ENCODE measurements at regions not wholly inside any gene's neighbourhood (a gene's known extent, or its start where the extent isn't known, plus 50 kb on each side); places are given as distances from the start of the nearest gene placed in this dataset.
"Not testable (repeated sequence)": the region's sequence is repeated elsewhere in the genome, so short reads cannot be mapped to it uniquely, and the experiment has no call there.

DNA sequence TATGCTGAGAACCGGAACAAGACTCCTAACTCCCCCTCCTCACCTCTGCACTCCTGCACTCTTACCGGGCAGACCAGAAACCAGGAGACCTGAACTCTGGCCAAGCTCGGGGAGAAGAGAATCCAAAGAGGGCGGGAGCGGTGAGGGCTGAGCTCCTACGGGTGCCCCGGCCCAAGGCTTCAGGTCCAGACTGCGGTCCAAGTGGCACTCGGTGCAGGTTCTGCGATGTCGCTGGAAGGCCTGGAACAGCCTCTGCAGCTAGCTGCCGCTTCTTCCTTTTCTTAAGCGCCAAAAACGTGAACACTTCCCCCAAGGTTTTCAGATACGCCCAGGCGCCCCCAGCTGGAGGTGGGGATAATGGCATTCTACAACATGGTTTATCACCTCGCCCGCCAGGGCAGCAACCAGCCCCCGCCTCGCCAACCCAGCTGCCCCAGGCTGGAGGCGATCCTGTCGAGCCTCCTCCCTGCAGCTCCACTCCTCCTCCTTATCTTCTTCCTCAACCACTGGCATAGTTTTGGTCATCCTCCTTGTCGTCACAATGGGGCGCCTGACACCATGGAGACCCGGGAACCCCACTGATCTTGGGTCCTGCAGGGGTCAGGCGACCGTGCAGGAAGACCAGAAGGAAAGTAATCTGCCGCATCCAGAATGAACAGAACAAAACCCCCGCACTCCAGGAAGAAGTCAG is 1735.9 kb downstream of the TP53TG3F start:
- in situ Hi-C loops (cut with HindIII; ENCODE audit: low sequenced_read_pairs) = no loop called here

DNA sequence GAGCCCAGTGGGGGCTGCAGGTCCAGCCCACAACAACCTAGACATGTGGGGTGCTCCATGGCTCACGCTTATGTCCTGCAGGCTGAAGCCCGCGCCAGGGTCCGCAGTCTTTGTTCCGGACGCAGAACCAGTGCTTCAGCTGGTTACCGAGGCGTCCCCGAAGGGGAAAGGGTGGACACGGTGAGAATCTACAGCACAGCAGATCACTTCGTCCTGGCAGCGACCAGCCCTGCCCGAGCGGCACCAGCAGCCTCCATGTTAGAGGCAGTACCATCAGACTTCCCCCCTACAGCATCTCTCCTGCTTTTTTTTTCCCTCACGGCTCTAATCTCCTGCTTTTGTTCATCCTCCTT is 1736.4 kb downstream of the TP53TG3F start:
- in situ Hi-C loops (cut with HindIII; ENCODE audit: low sequenced_read_pairs) = no loop called here

DNA sequence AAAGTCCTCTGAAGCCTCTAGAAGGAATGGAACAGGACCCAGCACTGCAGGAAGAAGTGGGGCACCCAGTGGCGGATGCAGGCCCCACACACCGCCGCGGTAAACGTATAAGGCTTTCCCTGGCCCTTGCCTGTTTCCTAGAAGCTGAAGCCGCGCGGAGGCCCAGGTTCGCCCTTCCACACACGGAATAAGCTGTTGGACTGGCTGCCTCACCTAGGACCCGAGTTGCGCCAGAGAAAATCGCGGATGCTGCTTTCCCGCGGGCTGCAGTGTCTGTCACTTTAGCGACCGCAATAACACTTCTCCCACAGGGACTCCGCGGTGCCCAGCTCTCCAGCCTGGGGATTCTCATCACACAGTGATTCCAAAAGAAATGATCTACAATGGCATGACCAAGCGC is 1736.9 kb downstream of the TP53TG3F start:
- in situ Hi-C loops (cut with HindIII; ENCODE audit: low sequenced_read_pairs) = no loop called here

DNA sequence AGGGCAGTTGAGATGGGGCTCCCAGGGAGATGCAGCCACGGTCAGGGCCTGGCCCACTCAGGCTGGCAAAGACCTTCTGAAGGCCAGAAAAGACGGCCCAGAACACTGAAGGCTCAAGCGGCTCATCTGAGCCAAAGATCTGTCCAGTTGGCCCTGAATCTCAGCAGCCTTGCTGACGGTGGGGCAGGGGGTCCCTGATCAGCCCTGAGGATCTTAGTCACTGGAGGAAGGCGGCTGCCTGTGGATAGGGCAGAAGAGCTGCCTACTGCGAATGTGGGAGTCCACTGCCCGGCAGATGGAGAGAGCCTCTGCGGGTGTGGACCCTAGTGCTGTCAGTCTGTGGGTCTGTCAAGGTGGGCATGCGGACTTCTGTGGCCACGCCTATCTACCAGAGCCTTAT is 1738.2 kb downstream of the TP53TG3F start:
- in situ Hi-C loops (cut with HindIII; ENCODE audit: low sequenced_read_pairs) = no loop called here

DNA sequence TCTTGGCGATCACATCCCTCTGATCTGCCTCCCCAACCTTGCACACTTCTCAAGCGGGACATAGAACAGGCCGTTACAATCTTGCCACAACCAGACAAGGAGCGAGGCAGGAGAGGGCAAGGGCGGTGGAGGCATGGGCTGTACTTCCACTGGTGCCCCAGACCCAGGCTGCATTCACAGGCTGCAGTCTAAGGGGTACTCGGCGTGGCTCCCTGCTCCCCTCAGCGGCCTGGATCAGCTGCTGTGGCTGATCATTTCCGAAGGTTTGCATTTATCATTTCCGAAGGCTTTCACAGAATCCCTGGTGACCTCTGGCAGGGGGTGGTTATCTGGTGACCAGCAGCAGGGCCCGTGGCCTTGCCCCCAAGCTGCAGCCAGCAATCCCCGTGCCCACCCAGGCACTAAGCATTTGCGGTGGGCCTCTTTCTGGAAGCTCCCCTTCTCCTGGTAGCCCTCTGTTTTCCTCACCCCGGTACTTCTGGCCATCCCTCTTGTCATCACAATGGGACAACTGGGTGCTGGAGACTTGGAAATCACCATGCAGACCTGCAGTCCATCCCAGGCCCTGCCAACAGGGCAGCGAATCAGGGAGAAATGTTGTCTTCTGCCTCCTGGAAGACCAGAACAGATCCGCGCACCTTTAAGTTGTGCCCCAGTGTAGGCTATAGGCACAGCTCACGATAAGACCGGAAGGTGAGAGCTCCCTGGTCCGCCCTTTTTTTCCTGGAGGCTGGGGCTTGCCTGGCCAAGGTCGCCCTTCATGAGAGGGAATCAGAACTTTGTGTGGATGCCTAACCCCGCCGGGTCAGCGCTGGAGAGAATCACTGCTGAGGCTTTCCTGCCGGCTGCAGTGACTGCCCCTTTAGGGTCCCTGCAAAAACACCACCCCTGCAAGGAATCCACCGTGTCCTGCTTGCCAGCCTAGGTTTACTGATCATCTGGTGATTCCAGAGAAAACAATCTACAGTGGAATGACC is 1739.1 kb downstream of the TP53TG3F start:
- in situ Hi-C loops (cut with HindIII; ENCODE audit: low sequenced_read_pairs) = no loop called here

DNA sequence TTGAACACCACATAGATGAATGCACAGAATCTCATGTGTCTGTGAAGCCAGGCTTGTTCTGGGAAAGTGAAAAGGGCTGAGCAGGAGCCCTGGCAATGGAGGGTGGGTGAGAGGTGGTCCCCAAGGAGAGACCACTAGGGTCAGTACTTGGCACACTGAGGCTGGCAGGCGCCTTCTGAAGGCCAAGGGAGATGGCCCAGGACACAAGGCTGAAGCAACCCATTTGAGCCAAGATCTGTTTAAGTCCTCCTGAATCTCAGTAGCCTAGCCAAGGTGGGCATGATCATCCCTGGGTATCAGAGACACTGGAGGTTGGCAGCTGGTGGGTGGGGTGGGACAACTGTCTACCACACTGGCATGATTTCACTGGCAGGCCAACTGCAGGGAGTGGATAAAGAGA is 1741.2 kb downstream of the TP53TG3F start:
- in situ Hi-C loops (cut with HindIII; ENCODE audit: low sequenced_read_pairs) = no loop called here

DNA sequence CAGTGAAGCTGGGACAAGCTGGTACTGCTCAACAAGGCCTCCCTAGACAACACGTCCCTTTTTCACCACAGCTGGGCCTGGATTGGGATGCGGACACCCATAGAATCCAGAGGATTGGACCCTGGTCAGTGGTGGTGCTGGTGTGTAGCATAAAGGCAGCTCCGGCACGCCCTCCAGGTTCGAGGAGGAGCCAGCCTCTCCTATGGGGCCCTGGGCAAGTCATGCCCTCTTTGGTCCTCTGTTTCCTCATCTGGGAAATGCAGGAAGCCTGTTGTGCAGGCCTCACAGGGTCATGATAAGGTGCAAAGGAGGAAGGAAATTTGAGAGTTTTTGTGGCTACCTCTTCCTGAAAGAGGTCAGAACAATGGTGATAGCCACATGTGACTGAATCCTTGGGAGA is 1741.7 kb downstream of the TP53TG3F start:
- in situ Hi-C loops (cut with HindIII; ENCODE audit: low sequenced_read_pairs) = no loop called here

DNA sequence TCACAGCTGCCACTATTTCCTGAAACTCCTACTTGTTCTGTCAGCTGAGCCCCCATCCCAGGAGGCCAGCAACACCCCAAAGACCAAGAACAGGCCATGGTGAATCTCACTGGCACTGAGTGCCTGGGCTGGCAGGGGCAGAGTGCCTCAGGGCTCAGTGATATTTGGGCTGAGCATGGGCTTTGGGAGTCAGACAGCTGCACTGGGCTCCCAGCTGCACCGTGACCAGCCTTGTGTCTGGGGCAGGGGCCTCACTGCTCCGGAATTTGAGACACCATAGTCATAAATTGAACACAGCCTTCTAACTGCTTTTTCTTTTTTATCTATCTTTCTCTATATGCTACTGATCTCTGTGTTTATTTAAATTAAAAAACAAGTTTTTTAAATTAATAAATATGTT is 1744.2 kb downstream of the TP53TG3F start:
- in situ Hi-C loops (cut with HindIII; ENCODE audit: low sequenced_read_pairs) = no loop called here

DNA sequence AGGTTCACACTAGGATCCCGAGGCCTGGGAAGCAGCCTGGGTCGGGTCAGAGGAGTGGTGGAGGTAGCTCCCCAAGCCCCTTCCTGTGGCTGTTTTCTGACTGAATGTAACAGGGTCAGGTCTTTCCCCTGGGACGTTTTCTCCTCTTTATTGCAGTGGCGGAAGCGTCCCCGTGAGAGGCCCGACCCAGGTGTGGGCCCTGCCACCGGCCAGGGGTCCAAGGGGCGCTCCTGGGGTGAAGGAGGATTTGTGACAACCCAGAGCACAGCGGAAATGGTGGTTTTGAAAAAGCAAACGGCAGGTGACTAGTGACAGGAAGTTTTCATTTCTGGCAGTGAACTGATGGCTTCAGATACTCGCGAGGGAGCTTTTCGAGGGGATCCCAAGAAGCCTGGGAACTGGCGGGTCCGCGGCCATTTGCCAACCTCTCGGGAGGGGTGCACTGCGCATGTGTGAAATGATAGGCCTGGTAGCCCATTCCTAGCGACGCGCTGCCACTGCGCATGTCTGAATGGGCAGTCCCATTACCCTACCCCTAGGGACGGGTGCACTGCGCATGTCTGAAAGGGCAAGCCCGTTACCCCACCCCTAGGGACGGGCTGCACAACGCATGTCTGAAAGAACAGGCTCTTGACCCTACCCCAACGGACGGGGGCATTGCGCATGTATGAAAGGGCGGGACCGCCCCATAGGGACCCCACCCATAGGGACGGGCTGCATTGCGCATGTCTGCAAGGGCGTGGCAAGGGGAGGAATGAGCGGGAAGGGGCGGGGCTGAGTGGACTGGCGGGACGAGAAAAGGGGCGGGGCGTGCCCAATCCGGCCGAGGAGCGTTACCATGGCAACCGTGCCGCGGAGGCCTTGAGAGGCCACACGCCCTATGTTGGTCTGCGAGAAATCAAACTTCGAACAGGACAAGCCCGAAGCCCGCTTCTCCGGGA is 1747.9 kb downstream of the TP53TG3F start:
- in situ Hi-C loops (cut with HindIII; ENCODE audit: low sequenced_read_pairs) = no loop called here

DNA sequence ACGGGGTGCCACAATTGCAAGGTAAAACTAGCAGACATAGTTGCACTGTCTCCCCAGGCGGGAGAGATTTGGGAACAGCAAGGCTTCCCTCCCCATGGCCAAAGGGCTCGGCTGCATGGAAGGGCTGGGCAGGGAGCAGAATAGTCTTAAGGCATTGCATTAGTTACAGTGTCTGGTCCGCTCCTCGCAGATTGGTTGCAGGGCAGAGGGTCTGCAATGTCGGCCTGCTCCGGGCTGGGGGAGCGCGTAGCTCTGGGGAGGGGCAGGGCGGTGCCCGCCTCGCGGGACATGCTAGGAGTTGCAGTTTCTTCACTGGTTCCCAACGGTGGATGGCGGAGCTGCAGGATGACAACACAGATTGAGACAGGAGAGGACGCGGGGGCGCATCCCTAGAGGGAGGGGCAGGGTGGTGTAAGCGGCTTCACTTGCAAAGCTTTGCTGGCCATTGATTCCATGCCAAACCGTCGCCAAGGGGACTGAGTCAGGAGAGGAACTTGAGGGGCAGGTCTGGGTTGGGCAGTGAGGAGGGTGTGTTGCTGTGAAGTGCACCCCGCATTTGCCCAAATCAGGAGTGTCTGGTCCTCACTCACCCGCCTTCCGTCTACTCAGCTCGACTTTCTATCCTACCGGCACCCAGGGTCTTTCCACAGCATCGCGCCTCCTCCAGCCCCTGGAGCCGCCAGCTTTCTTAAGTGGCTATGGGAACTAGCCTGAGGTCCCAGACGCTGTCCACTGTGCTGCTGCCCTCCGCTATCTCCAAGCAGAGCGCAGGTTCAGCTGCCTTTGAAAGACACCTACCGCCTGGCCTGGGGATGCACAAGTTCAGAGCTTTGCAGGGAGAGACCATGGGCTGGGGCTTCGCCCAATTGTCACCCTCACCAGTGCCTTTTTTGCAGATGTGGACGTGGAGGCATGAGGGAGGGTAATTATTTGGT is 1748.9 kb downstream of the TP53TG3F start:
- in situ Hi-C loops (cut with HindIII; ENCODE audit: low sequenced_read_pairs) = no loop called here

DNA sequence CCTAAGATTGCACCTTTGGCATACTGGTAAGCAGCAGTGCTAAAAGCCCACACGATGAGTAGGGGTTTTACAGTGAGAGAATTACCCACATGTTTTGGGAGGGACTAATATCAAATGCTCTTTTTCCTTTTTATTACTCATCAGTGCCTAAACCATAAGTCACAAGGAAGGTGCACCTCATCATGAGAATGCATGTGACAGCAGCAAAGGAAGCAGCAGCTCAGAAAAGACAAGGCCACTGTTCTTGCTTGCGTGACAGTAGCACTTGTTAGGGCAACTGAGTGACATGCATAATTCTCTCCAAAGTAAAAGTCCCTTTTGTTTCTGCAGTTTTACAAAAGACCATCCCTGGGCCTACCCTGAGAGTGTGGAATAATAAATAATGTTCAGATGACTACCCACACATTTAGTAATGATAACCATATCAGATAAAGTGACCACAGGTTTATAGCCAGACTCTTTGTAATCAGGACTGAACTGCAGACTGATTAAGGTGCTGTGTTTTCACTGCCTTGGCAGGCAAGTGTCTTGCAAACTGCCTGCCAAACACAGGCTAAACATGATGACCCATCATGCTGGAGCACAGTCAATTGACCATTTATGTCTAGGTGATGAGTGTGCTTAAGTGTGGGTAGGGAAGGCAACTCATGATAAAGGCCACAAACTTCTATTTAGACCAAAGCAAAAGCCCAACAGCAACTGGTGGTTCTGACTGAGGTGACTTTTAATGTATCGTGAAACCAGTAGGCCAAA is 1751.4 kb downstream of the TP53TG3F start:
- in situ Hi-C loops (cut with HindIII; ENCODE audit: low sequenced_read_pairs) = no loop called here

DNA sequence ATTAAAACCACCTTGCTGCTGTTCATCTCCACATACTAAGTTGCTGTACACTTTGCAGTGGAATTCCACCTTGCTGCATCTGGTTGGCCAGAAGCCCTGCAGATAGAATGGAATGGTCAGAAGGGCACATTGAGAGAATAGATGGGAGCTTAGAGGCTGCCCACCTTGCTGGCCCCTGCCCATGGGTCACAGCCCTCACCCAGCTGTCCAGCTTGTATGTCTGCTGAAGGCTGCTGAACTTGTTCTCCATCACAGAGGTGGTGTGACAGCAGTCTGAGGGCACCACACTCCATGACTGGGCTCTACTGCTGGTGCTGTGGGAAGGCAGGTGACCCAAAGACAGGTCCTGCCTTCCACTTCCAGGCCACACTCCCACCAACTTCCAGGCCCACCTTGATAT is 1755.4 kb downstream of the TP53TG3F start:
- in situ Hi-C loops (cut with HindIII; ENCODE audit: low sequenced_read_pairs) = no loop called here

DNA sequence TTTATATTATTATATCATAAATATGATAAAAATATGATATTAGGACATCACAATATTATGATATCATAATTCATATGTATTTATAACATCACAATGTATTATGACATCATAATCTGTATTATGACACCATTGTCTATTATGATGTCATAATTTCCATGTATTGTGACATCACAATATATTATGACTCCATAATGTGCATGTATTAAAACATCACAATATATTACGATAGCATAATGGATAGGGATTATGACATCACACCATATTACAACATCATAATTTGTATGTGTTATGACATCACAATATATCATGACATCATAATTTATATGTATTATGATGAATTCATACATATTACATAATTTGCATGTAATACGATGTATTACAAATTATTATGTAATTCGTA is 1755.9 kb downstream of the TP53TG3F start:
- in situ Hi-C loops (cut with HindIII; ENCODE audit: low sequenced_read_pairs) = no loop called here

DNA sequence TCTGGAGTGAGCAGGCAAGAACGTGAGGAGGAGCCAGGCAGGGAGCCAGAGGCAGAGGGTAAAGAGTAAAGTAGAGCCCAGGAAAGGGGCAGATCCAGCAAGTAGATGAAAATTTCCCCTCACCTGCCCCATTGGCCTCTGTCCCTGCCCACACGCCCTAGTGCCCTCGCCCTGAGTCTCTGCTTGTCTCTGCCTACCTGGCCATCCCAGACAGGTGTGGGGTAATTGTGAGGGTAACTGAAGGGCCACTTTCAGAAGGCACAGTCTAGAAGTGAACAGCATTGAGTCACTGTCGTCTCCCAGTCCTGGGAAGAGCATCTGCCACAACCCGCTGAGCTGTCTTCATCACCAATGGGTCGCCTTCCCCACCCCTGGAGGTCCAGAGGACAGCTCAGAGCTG is 1756.8 kb downstream of the TP53TG3F start:
- in situ Hi-C loops (cut with HindIII; ENCODE audit: low sequenced_read_pairs) = not testable (repeated sequence)

DNA sequence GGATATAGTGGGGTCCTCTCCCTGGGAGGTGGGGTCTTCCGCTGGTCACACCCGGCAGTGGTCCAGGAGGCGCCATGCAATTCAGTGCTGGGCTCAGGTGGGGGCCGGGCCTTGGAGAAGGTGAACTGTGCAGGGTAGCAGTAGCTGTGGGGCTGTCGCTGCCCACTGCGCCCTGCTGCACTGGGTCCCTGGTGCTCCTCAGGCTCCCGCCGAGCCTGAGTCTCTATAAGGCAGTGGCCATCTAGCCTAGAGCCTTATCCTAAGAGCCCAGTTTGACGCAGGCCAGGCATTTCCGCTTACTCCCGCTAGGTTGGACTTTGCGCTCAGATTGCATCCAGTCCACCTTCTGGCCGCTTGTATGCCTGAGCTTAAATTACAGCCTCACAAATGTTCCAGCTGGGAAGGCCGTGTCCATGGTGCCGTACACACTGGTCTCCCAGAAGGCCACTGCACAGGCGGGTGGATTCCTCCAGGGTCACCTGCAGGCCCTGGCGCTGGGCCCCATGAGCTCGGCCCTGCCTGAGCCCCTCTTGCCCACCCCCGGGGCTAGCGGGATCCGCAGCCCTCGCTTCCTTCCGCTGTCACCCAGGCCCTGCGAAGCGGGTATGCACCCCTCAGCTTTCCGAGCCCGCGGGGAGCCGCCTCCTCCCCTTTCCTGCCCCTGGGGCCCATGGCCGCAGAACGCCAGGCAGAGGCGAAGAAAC is 1762.2 kb downstream of the TP53TG3F start:
- in situ Hi-C loops (cut with HindIII; ENCODE audit: low sequenced_read_pairs) = no loop called here

DNA sequence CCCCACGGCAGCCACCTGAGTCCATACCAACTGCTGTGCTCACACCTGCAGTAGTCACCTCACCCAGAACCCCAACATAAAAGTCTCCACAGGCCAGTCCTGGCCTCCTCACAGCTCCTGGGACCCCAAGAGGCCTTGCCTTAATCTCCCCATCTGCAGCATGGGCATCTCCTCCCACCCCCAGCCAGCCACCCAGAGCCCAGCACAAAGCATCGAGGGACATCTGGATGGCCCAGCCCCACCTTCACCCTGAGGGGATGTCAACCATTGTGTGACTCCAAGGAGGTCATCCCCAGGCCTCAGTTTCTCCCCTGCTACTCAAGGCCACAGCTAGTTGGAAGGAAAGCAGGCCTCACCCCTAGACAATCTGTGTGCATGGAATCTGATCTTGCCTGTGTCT is 1775.3 kb downstream of the TP53TG3F start:
- in situ Hi-C loops (cut with HindIII; ENCODE audit: low sequenced_read_pairs) = no loop called here

DNA sequence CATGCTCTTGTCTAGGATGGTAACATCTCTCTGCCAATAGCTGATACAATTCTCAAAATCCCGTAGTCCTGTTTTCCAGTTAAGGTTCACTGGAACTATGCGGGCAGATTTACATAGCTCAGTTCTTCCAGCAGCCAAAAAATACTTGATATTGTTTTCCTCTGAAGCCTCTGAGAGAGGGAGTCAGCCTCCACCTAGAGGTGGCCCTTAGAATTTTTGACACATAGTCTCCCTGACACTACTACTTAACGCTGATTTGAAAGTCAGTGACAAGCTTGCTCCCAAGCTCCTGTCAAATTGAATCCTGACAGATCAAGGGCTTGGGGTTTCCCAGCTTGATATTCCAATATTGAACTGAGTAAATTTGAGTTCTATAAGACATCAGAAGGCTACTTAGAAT is 1780.1 kb downstream of the TP53TG3F start:
- in situ Hi-C loops (cut with HindIII; ENCODE audit: low sequenced_read_pairs) = no loop called here

DNA sequence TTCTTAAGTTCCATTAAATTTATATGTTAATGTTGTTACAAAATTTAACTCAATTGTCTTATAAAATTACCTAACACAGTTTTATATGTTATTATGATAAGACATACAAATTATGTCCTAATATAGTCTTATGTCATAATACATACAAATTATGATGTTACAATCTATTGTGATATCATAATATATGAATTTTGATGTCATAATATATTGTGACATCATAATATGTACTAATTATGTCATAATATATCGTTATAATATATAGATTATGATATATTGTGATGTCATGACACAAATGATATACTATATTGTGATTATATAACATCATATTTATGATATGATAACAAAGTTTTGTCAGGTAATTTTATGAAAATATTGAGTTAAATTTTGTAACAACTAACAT is 1789.6 kb downstream of the TP53TG3F start:
- in situ Hi-C loops (cut with HindIII; ENCODE audit: low sequenced_read_pairs) = no loop called here

Data from DLD1 (cell line).